Fibroblast of villous mesenchyme (primary cell): ENCODE measurements at regions not wholly inside any gene's neighbourhood (a gene's known extent, or its start where the extent isn't known, plus 50 kb on each side); places are given as distances from the start of the nearest gene placed in this dataset.

Experiments used
- DNase-seq: peaks from one replicate; pipeline ENCODE4 v3.0.0-alpha.2; 2010; ENCODE audit warnings: low read depth
- H3K4me3 ChIP-seq: 2 replicates; pipeline ENCODE4 v1.5.1; 2011; ENCODE audit warnings: low read depth, mild to moderate bottlenecking, low read length
- TF ChIP-seq, protein P1 (sequence below): IDR thresholded peaks from 2 replicates; pipeline ENCODE4 v1.5.1; 2012; ENCODE audit warnings: low read depth, mild to moderate bottlenecking, low read length; ENCODE audit not compliant: insufficient read depth

- DNase-seq = peak; percentile 13
- TF ChIP-seq, protein P1, sequence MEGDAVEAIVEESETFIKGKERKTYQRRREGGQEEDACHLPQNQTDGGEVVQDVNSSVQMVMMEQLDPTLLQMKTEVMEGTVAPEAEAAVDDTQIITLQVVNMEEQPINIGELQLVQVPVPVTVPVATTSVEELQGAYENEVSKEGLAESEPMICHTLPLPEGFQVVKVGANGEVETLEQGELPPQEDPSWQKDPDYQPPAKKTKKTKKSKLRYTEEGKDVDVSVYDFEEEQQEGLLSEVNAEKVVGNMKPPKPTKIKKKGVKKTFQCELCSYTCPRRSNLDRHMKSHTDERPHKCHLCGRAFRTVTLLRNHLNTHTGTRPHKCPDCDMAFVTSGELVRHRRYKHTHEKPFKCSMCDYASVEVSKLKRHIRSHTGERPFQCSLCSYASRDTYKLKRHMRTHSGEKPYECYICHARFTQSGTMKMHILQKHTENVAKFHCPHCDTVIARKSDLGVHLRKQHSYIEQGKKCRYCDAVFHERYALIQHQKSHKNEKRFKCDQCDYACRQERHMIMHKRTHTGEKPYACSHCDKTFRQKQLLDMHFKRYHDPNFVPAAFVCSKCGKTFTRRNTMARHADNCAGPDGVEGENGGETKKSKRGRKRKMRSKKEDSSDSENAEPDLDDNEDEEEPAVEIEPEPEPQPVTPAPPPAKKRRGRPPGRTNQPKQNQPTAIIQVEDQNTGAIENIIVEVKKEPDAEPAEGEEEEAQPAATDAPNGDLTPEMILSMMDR = peak; percentile 45
- H3K4me3 ChIP-seq = no peak overlapping the region
These were observed 200.9 kb upstream of the EYA4 start for GRCh38 chr6:133040094-133040802.

GRCh38 chr6:133040803-133041419 is 200.2 kb upstream of the EYA4 start:
- H3K4me3 ChIP-seq = no peak overlapping the region
- DNase-seq = no peak
- TF ChIP-seq, protein P1 = no peak

- DNase-seq = no peak
- H3K4me3 ChIP-seq = no peak overlapping the region
- TF ChIP-seq, protein P1 = no peak
These were observed 198.5 kb upstream of the EYA4 start for GRCh38 chr6:133042550-133043120.

DNA sequence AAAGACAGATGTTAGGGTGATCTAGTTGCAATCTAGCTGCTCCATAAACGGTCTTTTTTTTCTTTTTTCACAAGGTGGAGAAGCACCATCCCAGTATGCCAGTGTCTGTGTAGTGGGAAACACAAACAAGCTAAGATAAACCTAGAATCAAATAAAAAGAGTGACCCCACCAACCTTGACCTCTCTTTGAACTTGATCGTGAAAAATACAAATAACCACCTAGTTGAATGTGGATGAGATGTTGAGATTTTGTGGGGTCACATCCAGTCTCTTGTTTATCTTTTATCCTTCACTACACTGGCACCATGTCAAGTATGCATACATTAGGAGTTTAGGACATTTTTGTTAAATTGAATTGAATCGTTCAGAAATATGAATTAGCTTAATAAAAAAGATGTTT is 194.6 kb upstream of the EYA4 start:
- TF ChIP-seq, protein P1 = no peak
- no peak for DNase-seq
- no peak overlapping the region for H3K4me3 ChIP-seq

DNA sequence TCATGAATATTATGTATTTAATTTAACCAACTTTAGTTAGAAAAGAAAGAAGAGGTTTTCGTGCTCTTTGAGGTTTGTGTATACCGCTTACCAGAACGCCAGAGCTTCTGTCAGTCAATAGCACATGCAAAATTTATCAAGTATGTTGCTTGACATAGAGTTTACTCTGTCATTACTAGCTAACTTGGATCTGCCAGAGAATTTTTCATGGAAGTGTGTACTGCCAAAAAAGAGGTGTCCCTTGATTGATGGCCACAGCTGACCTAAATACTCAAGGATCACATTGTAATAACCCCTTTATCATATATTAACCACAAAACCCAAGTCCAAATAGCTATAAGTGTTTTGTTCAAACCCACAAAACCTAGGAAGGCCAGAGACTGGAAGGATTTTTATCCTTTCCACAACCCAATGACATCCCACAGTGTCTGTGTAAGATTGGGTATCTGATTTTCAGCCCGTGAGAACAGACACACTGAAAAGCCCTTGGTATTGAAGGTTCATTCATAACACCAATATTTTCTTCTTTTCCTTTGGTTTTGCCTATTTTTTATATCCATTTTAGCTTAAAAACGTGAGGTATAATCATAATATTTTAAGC is 194.0 kb upstream of the EYA4 start:
- TF ChIP-seq, protein P1 = no peak
- H3K4me3 ChIP-seq = no peak overlapping the region
- no peak for DNase-seq

DNA sequence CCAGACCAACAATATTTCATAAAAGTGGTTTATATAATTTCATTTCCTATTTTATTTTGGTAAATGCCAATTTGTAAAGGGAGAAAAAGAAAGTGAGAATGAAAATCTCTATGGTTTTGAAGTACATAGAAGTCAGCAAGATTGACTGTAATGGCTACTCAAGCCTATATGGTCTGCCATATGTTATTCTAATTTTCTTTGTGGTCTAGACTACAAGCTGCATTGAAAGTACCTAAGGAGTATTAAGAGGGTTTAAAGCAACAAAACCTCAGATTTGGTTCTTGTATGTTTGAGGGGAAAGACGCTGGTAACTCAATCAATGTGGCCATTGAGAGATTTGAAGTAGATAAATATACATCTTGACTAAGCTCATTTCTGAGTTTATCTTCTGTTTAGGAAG is 193.5 kb upstream of the EYA4 start:
- no peak for DNase-seq
- H3K4me3 ChIP-seq = no peak overlapping the region
- TF ChIP-seq, protein P1 = no peak
